NCI-H748 (cell line): ENCODE measurements at regions not wholly inside any gene's neighbourhood (a gene's known extent, or its start where the extent isn't known, plus 50 kb on each side); places are given as distances from the start of the nearest gene placed in this dataset.

Experiments used
- DNase-seq: peaks from one replicate; lab custom pipeline; 2025; ENCODE audit not compliant: unreplicated experiment; lab: John Stamatoyannopoulos, UW

GRCh38 chr3:84439476-84439875 is 519.3 kb upstream of the CADM2 start:
- no peak for DNase-seq

- no peak for DNase-seq
Observed at GRCh38 chr3:84440291-84440690, 518.5 kb upstream of the CADM2 start.

GRCh38 chr3:84442533-84442932 is 516.3 kb upstream of the CADM2 start:
- DNase-seq: no peak

DNA sequence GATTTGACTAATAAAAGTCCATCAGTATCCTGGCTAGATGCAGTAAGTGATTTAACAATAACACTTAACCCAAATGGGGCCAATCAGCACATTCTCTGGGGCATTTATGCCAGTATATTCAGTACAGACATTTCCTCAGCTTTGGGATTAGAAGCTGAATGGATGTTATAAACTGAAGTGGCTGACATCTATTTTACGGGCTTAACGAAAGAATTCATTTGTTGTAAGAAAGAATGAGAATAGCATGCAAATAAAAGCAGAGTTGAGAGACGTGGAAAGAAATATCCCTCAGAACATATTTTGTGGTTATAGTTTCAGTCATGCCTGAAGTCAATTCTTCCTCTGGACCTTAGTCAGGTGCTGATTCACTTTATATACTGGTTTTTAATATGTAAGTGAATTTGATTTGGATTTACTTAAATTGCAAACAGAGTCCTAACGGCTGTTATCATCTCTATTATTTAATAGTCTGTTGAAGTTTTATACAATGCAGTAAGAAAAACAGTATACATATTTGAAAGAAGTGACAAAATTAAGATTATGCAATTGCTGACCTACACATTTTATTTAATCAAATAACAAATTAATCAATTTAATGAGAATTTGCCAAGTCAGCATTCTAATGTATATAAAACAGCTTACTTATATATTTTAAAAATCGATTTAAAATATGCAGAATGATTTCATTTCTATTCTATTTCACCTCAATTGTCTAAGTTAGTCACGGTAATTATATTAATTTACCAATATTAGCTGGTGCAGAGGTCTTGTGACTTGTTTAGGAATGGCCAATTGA is 513.9 kb upstream of the CADM2 start:
- no peak for DNase-seq

- DNase-seq: no peak
Observed at GRCh38 chr3:84487296-84487695, 471.5 kb upstream of the CADM2 start.

- no peak for DNase-seq
Observed at GRCh38 chr3:84504761-84505160, 454.0 kb upstream of the CADM2 start.

DNA sequence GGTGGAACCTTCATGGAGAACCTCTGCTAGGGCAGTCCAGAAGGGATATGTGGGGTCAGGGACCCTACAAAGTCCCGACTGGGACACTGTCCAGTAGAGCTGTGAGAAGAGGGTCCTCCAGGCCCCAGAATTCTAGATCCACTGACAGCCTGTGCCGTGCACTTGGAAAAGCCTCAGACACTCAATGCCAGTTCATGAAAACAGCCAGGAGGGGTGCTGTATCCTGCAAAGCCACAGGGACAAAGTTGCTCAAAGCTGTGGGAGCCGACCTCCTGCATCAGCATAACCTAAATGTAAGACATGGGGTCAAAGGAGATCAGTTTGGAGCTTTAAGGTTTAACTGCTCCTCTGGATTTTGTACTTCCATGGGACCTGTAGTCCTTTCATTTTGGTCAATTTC is 448.8 kb upstream of the CADM2 start:
- no peak for DNase-seq

DNA sequence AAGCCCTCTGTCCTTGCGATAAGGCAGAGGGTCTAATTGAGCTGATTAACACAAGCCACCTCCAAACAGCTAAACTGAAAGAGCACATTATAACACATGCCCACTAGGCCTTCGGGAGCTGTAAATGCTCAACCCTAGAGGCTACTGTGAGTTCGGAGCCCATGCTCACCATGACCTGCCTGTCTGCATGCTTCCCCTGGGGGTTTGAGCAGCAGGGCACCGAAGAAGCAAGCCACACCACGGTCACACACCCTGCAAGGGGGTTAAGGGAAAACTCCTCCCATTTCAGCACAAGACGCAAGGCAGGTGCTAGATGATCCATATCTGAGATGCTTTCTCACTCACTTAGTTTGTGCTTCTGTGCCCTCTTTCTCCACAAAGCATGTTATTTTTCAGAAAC is 435.9 kb upstream of the CADM2 start:
- no peak for DNase-seq

GRCh38 chr3:84536916-84537315 is 421.9 kb upstream of the CADM2 start:
- DNase-seq: no peak

DNA sequence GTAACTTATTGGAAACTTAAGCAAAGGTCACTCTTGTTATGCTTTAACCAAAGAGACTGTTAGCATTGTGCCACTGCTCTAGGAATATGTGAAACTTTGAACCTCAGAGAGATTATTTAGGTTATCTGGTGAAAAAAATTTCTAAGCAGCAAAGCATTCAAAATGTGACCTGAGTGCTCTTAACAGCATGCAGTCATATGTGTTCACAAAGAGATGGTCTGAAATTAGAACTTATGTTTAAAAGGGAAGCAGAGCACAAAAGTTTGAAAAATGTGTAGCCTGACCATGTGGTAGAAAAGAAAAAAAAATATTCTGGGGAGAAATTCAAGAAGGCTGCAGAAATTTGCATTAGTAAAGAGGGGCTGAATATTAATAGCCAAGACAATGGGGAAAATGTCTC is 420.2 kb upstream of the CADM2 start:
- DNase-seq: no peak

- DNase-seq: no peak
Observed at GRCh38 chr3:84547207-84547606, 411.6 kb upstream of the CADM2 start.

- DNase-seq: peak; percentile 69
Observed at GRCh38 chr3:84547971-84548970, 410.5 kb upstream of the CADM2 start.

DNA sequence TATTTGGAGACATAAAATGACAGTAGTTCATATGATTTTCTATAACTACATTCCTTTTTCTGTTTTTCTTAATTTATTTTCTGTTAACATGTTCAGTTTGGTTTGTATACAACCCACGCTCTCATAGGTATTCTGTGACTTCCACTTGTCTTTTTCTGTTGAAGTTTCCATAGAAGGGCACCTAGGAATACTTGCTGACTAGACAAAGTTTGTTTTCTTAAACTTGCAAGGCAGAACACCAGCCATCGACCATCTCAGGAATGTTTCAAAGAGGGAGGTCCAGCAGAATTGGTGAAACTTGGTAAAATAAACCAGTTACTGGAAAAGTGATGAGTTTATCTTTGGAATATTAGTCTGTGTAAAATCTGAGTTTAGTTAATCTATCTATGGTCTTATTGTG is 403.2 kb upstream of the CADM2 start:
- DNase-seq: no peak

- no peak for DNase-seq
Observed at GRCh38 chr3:84566256-84566655, 392.5 kb upstream of the CADM2 start.

- no peak for DNase-seq
Observed at GRCh38 chr3:84567796-84568195, 391.0 kb upstream of the CADM2 start.

GRCh38 chr3:84573962-84574361 is 384.8 kb upstream of the CADM2 start:
- DNase-seq: no peak

- DNase-seq: no peak
Observed at GRCh38 chr3:84586427-84586826, 372.4 kb upstream of the CADM2 start.

DNA sequence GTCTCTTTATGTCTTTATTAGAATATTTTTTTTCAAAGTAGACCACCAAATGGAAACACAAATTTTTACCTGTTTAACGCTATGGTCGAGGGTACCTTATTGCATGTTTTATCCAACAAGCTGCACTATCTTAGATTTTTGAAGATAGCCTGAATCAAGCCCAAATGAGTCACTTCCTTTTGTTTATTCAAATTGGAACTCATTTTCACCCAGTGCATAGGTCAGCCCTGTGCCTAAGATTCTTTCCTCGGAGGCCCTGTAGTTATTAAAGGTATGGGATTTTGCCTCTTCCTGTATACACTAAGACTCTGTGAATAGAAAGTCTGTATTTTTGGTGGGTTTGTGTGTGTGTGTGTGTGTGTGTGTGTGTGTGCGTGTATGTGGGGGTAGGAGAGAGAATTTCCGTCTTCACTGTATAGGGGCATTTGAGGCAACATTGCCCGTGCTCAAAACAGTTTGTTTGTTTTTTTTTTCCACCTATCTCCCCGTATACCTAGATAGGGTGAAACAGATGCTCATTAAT is 358.0 kb upstream of the CADM2 start:
- DNase-seq: peak; percentile 72

GRCh38 chr3:84601303-84601702 is 357.5 kb upstream of the CADM2 start:
- DNase-seq: peak; percentile 93

DNA sequence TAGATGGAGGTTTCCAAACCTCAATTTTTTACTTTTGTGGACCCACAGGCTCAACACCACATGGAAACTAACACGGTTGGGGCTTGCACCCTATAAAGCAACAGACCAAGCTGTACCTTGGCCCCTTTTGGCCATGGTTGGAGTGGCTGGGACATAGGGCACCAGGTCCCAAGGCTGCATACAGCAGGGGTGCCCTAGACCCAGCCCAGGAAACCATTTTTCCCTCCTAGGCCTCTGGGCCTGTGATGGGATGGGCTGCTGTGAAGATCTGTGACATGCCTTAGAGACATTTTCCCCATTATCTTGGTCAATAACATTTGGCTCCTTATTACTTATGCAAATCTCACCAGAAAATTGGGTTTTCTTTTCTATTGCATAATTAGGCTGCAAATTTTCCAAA is 337.0 kb upstream of the CADM2 start:
- no peak for DNase-seq

- DNase-seq: no peak
Observed at GRCh38 chr3:84634668-84635067, 324.1 kb upstream of the CADM2 start.

DNA sequence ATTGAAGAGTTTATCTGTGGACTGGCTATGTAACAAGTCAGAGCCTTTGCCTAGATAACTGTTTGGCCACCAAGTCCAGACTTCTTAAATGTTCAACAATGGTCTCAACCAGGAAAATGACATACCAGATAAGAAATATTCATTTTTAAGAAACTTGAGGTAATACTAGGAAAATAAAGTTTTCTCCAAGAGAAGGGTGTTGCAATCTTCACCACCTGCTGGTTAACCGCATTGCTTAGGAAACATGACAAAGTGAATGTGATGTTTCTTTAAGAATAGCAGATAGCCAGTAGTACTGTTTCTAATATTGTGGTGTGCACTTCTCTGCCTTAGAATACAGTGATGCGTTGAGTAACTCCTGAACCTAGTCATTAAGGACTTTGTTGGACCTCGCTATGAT is 321.5 kb upstream of the CADM2 start:
- no peak for DNase-seq
